ENCODE measurements at regions not wholly inside any gene's neighbourhood (a gene's known extent, or its start where the extent isn't known, plus 50 kb on each side); places are given as distances from the start of the nearest gene placed in this dataset.

DNA sequence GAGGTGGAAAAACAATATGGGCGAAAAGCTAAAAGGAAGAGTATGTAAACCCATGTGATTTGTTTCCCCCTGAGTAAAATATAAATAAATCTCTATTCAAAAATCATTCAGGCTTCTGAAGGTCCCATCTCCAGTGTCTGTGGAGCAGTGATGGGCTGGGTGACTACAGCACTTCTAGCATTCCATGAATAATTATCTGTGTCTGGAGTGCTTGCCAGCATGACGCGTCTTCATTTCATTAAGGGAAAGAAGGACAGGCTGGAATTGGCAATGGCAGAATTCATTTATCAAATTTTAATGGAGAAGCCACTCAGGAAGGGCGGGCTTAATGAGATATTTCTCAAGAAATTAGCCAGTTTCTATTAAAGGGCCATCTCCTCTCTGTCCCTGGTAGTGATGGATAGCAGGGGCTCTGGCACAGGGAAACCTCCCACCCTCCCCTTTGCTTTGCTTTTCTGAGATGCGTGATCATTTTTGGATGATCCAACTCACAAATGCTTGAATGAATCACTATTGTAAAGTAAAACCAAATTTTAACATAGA is 916.3 kb upstream of the SEL1L start:
- ChIA-PET CTCF (no interaction called here), POLR2A (no interaction called here)
- intact Hi-C loops (cut with micrococcal nuclease) (no loop called here), dilution Hi-C loops (cut with MboI; ENCODE audit: extremely low pct_ligation_motif_present, low sequenced_read_pairs) (no loop called here)
- no peak for TF ChIP-seq JUN (IDR thresholded peaks at IDR 0.05; ENCODE audit: borderline replicate concordance, insufficient read depth, insufficient read length, low read depth)
- TF ChIP-seq, protein P1, sequence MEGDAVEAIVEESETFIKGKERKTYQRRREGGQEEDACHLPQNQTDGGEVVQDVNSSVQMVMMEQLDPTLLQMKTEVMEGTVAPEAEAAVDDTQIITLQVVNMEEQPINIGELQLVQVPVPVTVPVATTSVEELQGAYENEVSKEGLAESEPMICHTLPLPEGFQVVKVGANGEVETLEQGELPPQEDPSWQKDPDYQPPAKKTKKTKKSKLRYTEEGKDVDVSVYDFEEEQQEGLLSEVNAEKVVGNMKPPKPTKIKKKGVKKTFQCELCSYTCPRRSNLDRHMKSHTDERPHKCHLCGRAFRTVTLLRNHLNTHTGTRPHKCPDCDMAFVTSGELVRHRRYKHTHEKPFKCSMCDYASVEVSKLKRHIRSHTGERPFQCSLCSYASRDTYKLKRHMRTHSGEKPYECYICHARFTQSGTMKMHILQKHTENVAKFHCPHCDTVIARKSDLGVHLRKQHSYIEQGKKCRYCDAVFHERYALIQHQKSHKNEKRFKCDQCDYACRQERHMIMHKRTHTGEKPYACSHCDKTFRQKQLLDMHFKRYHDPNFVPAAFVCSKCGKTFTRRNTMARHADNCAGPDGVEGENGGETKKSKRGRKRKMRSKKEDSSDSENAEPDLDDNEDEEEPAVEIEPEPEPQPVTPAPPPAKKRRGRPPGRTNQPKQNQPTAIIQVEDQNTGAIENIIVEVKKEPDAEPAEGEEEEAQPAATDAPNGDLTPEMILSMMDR (IDR thresholded peaks at IDR 0.05; ENCODE audit: extremely low read depth in 1 of 2, insufficient read depth in 1 of 2, low read depth in 1 of 2, low read length in 2 of 2): no peak
- no peak for TF ChIP-seq FOS (IDR thresholded peaks at IDR 0.05; ENCODE audit: borderline replicate concordance, insufficient read depth, low read length)
- TF ChIP-seq, protein P2, sequence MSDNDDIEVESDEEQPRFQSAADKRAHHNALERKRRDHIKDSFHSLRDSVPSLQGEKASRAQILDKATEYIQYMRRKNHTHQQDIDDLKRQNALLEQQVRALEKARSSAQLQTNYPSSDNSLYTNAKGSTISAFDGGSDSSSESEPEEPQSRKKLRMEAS (IDR thresholded peaks at IDR 0.05; ENCODE audit: insufficient read depth, insufficient read length): no peak
- no peak for TF ChIP-seq GATA2 (IDR thresholded peaks at IDR 0.05; ENCODE audit: insufficient read depth, insufficient read length, low read depth, low read length)
- TF ChIP-seq POLR2AphosphoS5 (IDR thresholded peaks at IDR 0.05; ENCODE audit: insufficient read depth, low read depth, low read length): no peak
- no peak for TF ChIP-seq MYC (IDR thresholded peaks at IDR 0.05; ENCODE audit: low read depth, low read length)
- no peak for TF ChIP-seq EZH2 (IDR thresholded peaks at IDR 0.05; ENCODE audit: borderline replicate concordance, low read depth, low read length, severe bottlenecking)
- TF ChIP-seq POLR2A (IDR thresholded peaks at IDR 0.05; ENCODE audit: low read depth, low read length): no peak
- H3K27me3 ChIP-seq (ENCODE audit: control insufficient read depth in 2 of 2, insufficient read depth in 2 of 2, low read length in 2 of 2): no peaks in the 10 kb centered on the region
- H3K9me1 ChIP-seq (replicated peaks; ENCODE audit: control insufficient read depth, extremely low read depth, insufficient read depth, low read length): no peaks in the 10 kb centered on the region
- no peaks in the 10 kb centered on the region for H4K20me1 ChIP-seq (replicated peaks; ENCODE audit: control insufficient read depth, extremely low read depth, insufficient read depth, low read length)
- no peak overlapping the region for H3K9ac ChIP-seq (replicated peaks; ENCODE audit: extremely low read depth, insufficient read depth, low read length)
- FAIRE-seq: no peak
- BruUV-seq (replicated peaks): no TSS peak
- no peak for DNase-seq (ENCODE audit: low read depth, low spot score)
- no peak overlapping the region for H2AFZ ChIP-seq (ENCODE audit: low read depth, low read length)
- H3K27ac ChIP-seq (ENCODE audit: insufficient read depth, low read depth, low read length): no peak overlapping the region
- H3K79me2 ChIP-seq (ENCODE audit: control insufficient read depth, insufficient read depth, low read length): no peaks in the 10 kb centered on the region
- peaks cover 7% of the 10 kb centered on the region for H3K9me3 ChIP-seq (replicated peaks; ENCODE audit: control insufficient read depth, insufficient read depth, low read length)
- H3K4me3 ChIP-seq (replicated peaks in 1 of 3; ENCODE audit: insufficient read depth in 1 of 3, low read depth in 1 of 3, low read length in 3 of 3): no peak overlapping the region
- H3K36me3 ChIP-seq (ENCODE audit: control insufficient read depth in 2 of 2, extremely low read depth in 1 of 2, insufficient read depth in 2 of 2, low read length in 2 of 2): no peaks in the 10 kb centered on the region
- no peaks in the 10 kb centered on the region for H3K4me1 ChIP-seq (ENCODE audit: control insufficient read depth, extremely low read depth, insufficient read depth, low read length)
- H3K4me2 ChIP-seq (ENCODE audit: insufficient read depth, low read length): no peak overlapping the region
